Liver (tissue), 8 donors: ENCODE measurements at regions not wholly inside any gene's neighbourhood (a gene's known extent, or its start where the extent isn't known, plus 50 kb on each side); places are given as distances from the start of the nearest gene placed in this dataset.

Experiments used
- DNase-seq: peaks from one replicate; pipeline ENCODE4 v3.0.0-alpha.2; 2017; ENCODE audit warnings: low spot score
- H3K27ac ChIP-seq, 2 donors: one replicate each; pipeline ENCODE4 v1.7.0; 2013; ENCODE audit warnings: inconsistent platforms in 2 of 2, low read length in 2 of 2, control low read depth in 1 of 2, low read depth in 1 of 2, mild to moderate bottlenecking in 1 of 2
- H3K27me3 ChIP-seq, 4 donors: one replicate each; pipeline versions ENCODE4 v1.6.1 to v1.7.0; 2013; ENCODE audit warnings: low read length in 3 of 4, inconsistent platforms in 1 of 4, mild to moderate bottlenecking in 1 of 4, moderate library complexity in 1 of 4; ENCODE audit not compliant: control insufficient read depth in 4 of 4, insufficient read depth in 4 of 4
- H3K36me3 ChIP-seq, 4 donors: one replicate each; pipeline versions ENCODE4 v1.6.1 to v1.7.0; 2013; ENCODE audit warnings: low read length in 3 of 4, mild to moderate bottlenecking in 3 of 4, low read depth in 1 of 4, moderate library complexity in 1 of 4; ENCODE audit not compliant: control insufficient read depth in 4 of 4, insufficient read depth in 3 of 4
- H3K4me1 ChIP-seq, 4 donors: one replicate each; pipeline versions ENCODE4 v1.6.1 to v1.7.0; 2013; ENCODE audit warnings: low read length in 3 of 4, mild to moderate bottlenecking in 3 of 4, moderate library complexity in 1 of 4; ENCODE audit not compliant: control insufficient read depth in 4 of 4, insufficient read depth in 4 of 4
- H3K4me3 ChIP-seq, 3 donors: one replicate each; pipeline versions ENCODE4 v1.6.1 to v1.7.0; 2013; ENCODE audit warnings: low read length in 3 of 3, control low read depth in 1 of 3, low read depth in 1 of 3, mild to moderate bottlenecking in 1 of 3
- H3K9ac ChIP-seq, 2 donors: one replicate each; pipeline ENCODE4 v1.7.0; 2013; ENCODE audit warnings: low read length in 2 of 2, mild to moderate bottlenecking in 2 of 2, moderate library complexity in 2 of 2, control low read depth in 1 of 2, low read depth in 1 of 2
- H3K9me3 ChIP-seq, 4 donors: one replicate each; pipeline versions ENCODE4 v1.6.1 to v1.7.0; 2013; ENCODE audit warnings: low read length in 3 of 4; ENCODE audit not compliant: control insufficient read depth in 4 of 4
- EGR1 ChIP-seq, 2 donors: IDR thresholded peaks; 2 replicates each; pipeline ENCODE4 v1.6.1; 2016 to 2018; ENCODE audit warnings: antibody characterized with exemption in 2 of 2, low read depth in 2 of 2
- FOXA1 ChIP-seq: IDR thresholded peaks from 2 replicates; pipeline ENCODE4 v1.6.1; 2016; ENCODE audit warnings: antibody characterized with exemption
- FOXA2 ChIP-seq: IDR thresholded peaks from 2 replicates; pipeline ENCODE4 v1.6.1; 2016; ENCODE audit warnings: antibody characterized with exemption
- GABPA ChIP-seq, 2 donors: IDR thresholded peaks in 1 of 2; conservative IDR thresholded peaks in 1 of 2; 2 replicates each; pipeline ENCODE4 v1.6.1; 2016; ENCODE audit warnings: antibody characterized with exemption in 2 of 2, mild to moderate bottlenecking in 1 of 2, moderate library complexity in 1 of 2
- HNF4A ChIP-seq, 2 donors: conservative IDR thresholded peaks; 2 replicates each; pipeline ENCODE4 v1.6.1; 2016; ENCODE audit warnings: antibody characterized with exemption in 2 of 2, mild to moderate bottlenecking in 2 of 2
- HNF4G ChIP-seq: IDR thresholded peaks from 2 replicates; pipeline ENCODE4 v1.6.1; 2016; ENCODE audit warnings: antibody characterized with exemption
- JUND ChIP-seq, 2 donors: IDR thresholded peaks; 2 replicates each; pipeline ENCODE4 v1.6.1; 2016; ENCODE audit warnings: antibody characterized with exemption in 2 of 2
- NR2F2 ChIP-seq: IDR thresholded peaks from 2 replicates; pipeline ENCODE4 v1.6.1; 2016; ENCODE audit warnings: antibody characterized with exemption
- RAD21 ChIP-seq, 2 donors: IDR thresholded peaks; 2 replicates each; pipeline ENCODE4 v1.6.1; 2016; ENCODE audit warnings: antibody characterized with exemption in 2 of 2, mild to moderate bottlenecking in 2 of 2
- RXRA ChIP-seq, 2 donors: IDR thresholded peaks; 2 replicates each; pipeline ENCODE4 v1.6.1; 2017 to 2018; ENCODE audit warnings: antibody characterized with exemption in 2 of 2, mild to moderate bottlenecking in 1 of 2
- SP1 ChIP-seq: IDR thresholded peaks from 2 replicates; pipeline ENCODE4 v1.6.1; 2018; ENCODE audit warnings: antibody characterized with exemption, mild to moderate bottlenecking
- TAF1 ChIP-seq: conservative IDR thresholded peaks from 2 replicates; pipeline ENCODE4 v1.6.1; 2016; ENCODE audit warnings: antibody characterized with exemption, mild to moderate bottlenecking
- WGBS: extraction: QIAGEN DNeasy Blood & Tissue Kit; methylation state at CpG from one replicate; pipeline ENCODE4 v1.1.7; 2013; 5-methylcytosine and 5-hydroxymethylcytosine counted together
- TF ChIP-seq, protein P1 (sequence below): IDR thresholded peaks from 2 replicates; pipeline ENCODE4 v1.6.1; 2016; ENCODE audit warnings: antibody characterized with exemption, mild to moderate bottlenecking
- TF ChIP-seq, protein P2 (sequence below): fragments of 150-350 bp; IDR thresholded peaks from 2 replicates; pipeline ENCODE4 v1.5.1; 2017; ENCODE audit warnings: improper control_type of control experiment, low read depth, low read length; ENCODE audit not compliant: missing input control
- TF ChIP-seq, protein P3 (sequence below): IDR thresholded peaks from 2 replicates; pipeline ENCODE4 v1.6.1; 2016; ENCODE audit warnings: antibody characterized with exemption
- TF ChIP-seq, protein P4 (sequence below): IDR thresholded peaks from 2 replicates; pipeline ENCODE4 v1.6.1; 2016; ENCODE audit warnings: antibody characterized with exemption
- TF ChIP-seq, protein P5 (sequence below): IDR thresholded peaks from 2 replicates; pipeline ENCODE4 v1.6.1; 2016; ENCODE audit warnings: antibody characterized with exemption
- donor health status: healthy.
- donor health status: healthy.
- donor health status: healthy.
- donor health status: healthy.
- donor health status: healthy.

DNA sequence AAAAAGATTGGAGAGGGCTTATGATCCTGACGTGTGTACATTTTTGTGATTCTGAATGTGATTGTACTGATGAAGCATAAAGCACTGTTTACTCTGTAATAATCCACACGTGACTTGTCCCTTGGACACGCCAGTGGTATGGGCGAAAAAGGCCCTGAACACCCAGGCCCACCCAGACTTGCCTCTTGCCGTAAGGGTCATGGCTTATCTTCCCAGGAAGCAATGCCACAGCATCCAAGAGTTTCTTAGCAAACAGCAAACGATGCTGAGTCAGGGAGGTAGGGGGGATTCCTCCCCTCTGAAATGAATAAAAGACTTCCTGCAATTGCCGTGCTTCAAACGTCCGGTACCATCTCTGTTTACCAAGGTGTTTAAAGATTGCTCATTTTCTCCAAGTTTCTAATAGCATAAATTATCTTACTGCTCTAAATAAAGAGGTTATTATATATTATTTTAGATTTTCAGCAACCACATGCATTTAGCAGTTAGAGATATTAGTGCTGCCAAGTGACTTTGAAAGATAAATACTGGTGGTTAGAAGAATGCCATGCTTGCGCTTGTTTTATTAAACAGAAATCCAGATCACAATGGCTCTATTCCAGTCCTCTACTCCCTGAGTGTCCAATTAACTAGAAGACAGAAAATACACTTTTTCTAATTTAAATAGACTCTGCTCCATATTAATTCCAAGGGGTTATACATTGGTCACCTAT lies 212.8 kb upstream of the CST7 start:
- Histone ChIP-seq H3K9ac (no peak overlapping the region), H3K27me3 (no peaks in the 10 kb centered on the region), H3K9me3 (no peaks in the 10 kb centered on the region), H3K36me3 (no peaks in the 10 kb centered on the region), H3K4me1 (no peaks in the 10 kb centered on the region), H3K27ac (no peak overlapping the region), H3K4me3 (no peak overlapping the region)
- DNase-seq: no peak
- 70% methylated on average over 10 of the region's 10 CpGs for WGBS
- no peak for TF ChIP-seq SP1
- TF ChIP-seq, protein P1, sequence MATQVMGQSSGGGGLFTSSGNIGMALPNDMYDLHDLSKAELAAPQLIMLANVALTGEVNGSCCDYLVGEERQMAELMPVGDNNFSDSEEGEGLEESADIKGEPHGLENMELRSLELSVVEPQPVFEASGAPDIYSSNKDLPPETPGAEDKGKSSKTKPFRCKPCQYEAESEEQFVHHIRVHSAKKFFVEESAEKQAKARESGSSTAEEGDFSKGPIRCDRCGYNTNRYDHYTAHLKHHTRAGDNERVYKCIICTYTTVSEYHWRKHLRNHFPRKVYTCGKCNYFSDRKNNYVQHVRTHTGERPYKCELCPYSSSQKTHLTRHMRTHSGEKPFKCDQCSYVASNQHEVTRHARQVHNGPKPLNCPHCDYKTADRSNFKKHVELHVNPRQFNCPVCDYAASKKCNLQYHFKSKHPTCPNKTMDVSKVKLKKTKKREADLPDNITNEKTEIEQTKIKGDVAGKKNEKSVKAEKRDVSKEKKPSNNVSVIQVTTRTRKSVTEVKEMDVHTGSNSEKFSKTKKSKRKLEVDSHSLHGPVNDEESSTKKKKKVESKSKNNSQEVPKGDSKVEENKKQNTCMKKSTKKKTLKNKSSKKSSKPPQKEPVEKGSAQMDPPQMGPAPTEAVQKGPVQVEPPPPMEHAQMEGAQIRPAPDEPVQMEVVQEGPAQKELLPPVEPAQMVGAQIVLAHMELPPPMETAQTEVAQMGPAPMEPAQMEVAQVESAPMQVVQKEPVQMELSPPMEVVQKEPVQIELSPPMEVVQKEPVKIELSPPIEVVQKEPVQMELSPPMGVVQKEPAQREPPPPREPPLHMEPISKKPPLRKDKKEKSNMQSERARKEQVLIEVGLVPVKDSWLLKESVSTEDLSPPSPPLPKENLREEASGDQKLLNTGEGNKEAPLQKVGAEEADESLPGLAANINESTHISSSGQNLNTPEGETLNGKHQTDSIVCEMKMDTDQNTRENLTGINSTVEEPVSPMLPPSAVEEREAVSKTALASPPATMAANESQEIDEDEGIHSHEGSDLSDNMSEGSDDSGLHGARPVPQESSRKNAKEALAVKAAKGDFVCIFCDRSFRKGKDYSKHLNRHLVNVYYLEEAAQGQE: no peak
- TF ChIP-seq FOXA1: no peak
- no peak for TF ChIP-seq RAD21 (IDR thresholded peaks at IDR 0.05)
- TF ChIP-seq NR2F2: no peak
- no peak for TF ChIP-seq EGR1 (IDR thresholded peaks at IDR 0.05; ENCODE audit: low read depth in 2 of 2)
- no peak for TF ChIP-seq HNF4G
- no peak for TF ChIP-seq HNF4A (conservative IDR thresholded peaks at IDR 0.05)
- TF ChIP-seq, protein P2, sequence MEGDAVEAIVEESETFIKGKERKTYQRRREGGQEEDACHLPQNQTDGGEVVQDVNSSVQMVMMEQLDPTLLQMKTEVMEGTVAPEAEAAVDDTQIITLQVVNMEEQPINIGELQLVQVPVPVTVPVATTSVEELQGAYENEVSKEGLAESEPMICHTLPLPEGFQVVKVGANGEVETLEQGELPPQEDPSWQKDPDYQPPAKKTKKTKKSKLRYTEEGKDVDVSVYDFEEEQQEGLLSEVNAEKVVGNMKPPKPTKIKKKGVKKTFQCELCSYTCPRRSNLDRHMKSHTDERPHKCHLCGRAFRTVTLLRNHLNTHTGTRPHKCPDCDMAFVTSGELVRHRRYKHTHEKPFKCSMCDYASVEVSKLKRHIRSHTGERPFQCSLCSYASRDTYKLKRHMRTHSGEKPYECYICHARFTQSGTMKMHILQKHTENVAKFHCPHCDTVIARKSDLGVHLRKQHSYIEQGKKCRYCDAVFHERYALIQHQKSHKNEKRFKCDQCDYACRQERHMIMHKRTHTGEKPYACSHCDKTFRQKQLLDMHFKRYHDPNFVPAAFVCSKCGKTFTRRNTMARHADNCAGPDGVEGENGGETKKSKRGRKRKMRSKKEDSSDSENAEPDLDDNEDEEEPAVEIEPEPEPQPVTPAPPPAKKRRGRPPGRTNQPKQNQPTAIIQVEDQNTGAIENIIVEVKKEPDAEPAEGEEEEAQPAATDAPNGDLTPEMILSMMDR: no peak
- TF ChIP-seq, protein P3, sequence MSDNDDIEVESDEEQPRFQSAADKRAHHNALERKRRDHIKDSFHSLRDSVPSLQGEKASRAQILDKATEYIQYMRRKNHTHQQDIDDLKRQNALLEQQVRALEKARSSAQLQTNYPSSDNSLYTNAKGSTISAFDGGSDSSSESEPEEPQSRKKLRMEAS: no peak
- TF ChIP-seq, protein P4, sequence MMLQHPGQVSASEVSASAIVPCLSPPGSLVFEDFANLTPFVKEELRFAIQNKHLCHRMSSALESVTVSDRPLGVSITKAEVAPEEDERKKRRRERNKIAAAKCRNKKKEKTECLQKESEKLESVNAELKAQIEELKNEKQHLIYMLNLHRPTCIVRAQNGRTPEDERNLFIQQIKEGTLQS: no peak

DNA sequence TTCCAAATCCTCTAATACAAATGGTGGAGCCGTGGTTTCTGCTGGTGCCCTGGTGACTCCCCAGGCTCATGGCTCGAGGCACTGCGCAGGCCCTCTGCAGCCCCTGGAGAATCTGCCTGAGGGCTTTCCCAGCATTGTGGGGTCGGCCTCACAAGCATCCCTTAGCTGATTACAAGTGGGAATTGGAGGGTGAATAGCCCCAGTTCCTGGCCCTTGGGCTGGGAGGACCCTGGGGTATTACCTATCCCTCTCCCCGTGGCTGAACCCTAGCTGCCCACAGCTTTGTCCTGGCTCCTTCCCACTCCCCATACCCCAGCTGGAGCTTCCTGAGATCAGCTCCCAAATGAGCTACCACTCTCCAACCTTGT lies 212.2 kb upstream of the CST7 start:
- H3K9me3 ChIP-seq: no peaks in the 10 kb centered on the region
- no peak overlapping the region for H3K9ac ChIP-seq
- H3K27me3 ChIP-seq: no peaks in the 10 kb centered on the region
- 92% methylated on average over 5 of the region's 5 CpGs for WGBS
- H3K4me3 ChIP-seq: no peak overlapping the region
- no peaks in the 10 kb centered on the region for H3K36me3 ChIP-seq
- no peaks in the 10 kb centered on the region for H3K4me1 ChIP-seq
- peak; percentile 25 for DNase-seq
- no peak overlapping the region for H3K27ac ChIP-seq
- TF ChIP-seq, protein P1: no peak
- TF ChIP-seq RXRA (IDR thresholded peaks at IDR 0.05) (no peak), HNF4A (conservative IDR thresholded peaks at IDR 0.05) (no peak), HNF4G (no peak), JUND (IDR thresholded peaks at IDR 0.05) (no peak), TAF1 (no peak), SP1 (no peak), NR2F2 (no peak), RAD21 (IDR thresholded peaks at IDR 0.05) (no peak), GABPA (IDR thresholded peaks at IDR 0.05 in 1 of 2, conservative IDR thresholded peaks at IDR 0.05 in 1 of 2) (no peak), FOXA2 (no peak), EGR1 (IDR thresholded peaks at IDR 0.05; ENCODE audit: low read depth in 2 of 2) (no peak)
- TF ChIP-seq, protein P4: no peak
- TF ChIP-seq, protein P3: no peak
- TF ChIP-seq, protein P5, sequence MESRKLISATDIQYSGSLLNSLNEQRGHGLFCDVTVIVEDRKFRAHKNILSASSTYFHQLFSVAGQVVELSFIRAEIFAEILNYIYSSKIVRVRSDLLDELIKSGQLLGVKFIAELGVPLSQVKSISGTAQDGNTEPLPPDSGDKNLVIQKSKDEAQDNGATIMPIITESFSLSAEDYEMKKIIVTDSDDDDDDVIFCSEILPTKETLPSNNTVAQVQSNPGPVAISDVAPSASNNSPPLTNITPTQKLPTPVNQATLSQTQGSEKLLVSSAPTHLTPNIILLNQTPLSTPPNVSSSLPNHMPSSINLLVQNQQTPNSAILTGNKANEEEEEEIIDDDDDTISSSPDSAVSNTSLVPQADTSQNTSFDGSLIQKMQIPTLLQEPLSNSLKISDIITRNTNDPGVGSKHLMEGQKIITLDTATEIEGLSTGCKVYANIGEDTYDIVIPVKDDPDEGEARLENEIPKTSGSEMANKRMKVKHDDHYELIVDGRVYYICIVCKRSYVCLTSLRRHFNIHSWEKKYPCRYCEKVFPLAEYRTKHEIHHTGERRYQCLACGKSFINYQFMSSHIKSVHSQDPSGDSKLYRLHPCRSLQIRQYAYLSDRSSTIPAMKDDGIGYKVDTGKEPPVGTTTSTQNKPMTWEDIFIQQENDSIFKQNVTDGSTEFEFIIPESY: no peak
